Brain pericyte (primary cell): ENCODE measurements at regions not wholly inside any gene's neighbourhood (a gene's known extent, or its start where the extent isn't known, plus 50 kb on each side); places are given as distances from the start of the nearest gene placed in this dataset.
"Not testable (repeated sequence)": the region's sequence is repeated elsewhere in the genome, so short reads cannot be mapped to it uniquely, and the experiment has no call there.

Experiments
- DNase-seq: peaks from one replicate; pipeline ENCODE4 v3.0.0-alpha.2; 2012; ENCODE audit warnings: low read depth, low spot score

DNA sequence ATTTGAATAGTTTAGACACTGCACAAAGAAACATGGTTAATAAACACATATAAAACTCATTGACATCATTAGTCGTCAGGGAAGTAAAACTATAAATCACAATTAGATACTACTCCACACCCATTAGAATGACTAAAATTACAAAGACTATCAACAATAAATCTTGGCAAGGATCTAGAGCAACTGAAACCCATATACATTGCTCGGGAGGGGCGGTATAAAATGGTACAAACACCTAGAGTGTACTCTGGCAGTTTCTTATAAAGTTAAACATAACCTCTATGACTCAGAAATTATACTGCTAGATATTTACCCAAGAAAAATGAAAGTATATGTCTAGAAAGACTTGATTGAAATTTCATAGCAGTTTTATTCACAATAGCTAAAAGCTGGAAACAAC lies 434.2 kb downstream of the RWDD3 start:
- no peak for DNase-seq

DNA sequence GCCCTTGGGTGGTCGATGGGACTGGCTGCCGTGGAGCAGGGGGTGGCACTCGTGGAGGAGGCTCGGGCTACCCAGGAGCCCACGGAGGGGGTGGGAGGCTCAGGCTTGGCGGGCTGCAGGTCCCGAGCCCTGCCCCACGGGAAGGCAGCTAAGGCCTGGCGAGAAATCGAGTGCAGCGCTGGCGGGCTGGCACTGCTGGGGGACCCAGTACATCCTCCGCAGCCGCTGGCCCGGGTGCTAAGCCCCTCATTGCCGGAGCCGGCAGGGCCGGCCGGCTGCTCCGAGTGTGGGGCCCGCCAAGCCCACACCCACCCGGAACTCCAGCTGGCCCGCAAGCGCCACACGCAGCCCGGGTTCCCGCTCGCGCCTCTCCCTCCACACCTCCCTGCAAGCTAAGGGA lies 435.6 kb downstream of the RWDD3 start:
- not testable (repeated sequence) for DNase-seq

DNA sequence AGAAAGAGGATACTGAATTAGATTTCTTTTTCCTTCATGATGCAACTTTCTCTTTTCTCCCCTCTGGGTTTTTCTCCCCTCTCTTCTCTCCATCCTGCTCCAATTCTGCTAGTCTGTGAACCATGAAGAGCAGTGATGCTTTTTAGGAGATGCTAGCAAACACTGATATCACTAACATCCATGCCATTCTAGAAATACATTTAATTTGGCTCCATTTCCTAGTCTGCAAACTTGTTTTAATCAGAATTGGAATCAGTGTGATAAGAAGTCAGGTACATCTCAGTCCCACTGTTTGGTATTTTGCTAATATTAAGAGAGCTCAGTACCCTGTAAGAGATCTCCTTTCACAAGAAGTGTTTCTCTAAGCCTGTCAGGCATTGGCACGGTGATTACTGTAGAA lies 437.1 kb downstream of the RWDD3 start:
- DNase-seq, result no peak

DNA sequence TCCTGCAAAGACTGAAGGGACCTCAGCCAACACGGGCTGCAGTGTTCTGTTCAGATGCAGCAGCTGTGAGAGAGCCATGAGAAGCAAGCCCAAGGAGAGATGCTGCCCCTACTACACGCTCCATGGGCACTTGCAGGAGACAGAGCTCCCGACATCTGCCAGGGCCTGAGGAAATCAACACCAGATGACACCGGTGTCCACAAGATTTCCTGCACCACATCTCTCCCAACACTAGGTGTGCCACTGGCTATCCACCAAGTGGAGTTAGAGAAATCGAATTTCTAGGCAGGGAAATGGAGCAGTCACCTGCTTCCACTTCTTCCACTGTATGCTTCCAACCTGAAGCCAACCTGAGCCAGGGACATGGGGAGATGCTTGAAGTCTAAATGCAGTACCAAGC lies 445.3 kb downstream of the RWDD3 start:
- no peak for DNase-seq

DNA sequence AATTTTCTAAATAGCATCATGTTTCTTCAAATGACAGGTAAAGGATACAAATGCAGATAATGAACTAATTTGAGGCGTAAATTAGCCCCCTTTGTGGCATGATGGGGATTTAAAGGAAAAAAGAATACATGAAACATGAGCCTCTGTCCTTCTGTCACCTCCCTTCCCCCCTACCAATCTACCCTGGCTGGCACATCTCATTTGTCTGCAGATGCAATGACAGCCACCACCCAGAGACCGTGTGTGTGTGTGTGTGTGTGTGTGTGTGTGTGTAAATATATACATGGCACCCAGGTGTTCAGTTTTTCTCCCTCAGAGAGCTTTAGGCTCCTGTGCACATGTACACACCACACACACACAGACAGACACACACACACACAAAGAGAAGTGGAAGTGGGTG lies 451.1 kb downstream of the RWDD3 start:
- DNase-seq, result no peak

DNA sequence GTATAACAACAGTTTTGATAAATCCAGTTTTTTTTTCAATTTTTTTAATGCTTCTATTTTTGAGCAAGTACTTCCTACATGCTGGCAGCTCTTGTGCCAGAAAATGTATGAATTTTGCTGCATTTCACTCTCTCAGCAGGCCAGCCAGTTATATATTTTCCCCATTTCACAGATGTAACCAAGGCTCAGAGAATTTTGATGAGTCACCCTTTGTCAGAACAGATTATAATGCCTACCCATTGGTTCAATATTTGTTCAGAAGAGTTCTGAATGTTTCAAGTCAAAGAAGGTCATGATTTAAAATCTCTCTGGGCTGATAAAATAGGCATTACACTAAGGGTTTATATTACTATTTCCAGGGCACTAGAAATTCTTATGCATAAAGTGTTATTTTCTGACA lies 452.2 kb downstream of the RWDD3 start:
- DNase-seq, result no peak

DNA sequence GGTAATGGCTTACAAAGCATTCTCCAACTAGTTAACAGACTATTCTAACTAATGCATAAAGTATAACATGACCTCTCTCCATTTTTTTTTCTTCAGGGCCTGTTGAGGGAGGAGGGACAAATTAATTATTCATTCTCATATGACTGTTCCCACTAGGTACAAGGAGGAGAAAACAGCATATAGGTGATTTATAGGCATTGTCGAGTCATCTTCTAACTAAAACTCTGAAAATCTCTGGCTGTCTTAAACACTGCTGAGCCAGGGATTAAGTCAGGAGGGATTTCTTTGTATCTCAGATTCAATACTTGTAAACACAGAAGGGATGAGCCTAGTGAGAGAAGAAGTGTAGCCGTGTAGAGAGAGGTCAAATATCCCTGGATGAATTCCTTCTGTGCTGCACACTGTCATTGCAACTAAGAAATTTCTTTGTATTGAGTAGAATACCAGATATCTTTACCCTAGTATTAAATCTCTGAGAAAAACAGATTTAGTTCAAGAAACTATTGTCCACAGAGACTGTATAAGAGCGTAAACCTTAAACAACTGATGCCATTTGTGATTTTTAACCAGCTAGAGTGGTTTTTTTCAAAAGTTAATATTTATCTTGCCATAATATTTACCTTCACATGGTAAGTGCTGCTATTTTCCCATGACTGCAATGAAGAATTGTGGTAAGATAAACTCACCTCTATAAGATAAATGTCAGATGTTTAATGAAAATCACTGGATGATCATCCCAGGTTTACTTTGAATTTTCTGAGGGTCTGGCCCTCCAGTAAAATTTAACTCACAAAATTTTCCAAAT lies 465.3 kb downstream of the RWDD3 start:
- no peak for DNase-seq

DNA sequence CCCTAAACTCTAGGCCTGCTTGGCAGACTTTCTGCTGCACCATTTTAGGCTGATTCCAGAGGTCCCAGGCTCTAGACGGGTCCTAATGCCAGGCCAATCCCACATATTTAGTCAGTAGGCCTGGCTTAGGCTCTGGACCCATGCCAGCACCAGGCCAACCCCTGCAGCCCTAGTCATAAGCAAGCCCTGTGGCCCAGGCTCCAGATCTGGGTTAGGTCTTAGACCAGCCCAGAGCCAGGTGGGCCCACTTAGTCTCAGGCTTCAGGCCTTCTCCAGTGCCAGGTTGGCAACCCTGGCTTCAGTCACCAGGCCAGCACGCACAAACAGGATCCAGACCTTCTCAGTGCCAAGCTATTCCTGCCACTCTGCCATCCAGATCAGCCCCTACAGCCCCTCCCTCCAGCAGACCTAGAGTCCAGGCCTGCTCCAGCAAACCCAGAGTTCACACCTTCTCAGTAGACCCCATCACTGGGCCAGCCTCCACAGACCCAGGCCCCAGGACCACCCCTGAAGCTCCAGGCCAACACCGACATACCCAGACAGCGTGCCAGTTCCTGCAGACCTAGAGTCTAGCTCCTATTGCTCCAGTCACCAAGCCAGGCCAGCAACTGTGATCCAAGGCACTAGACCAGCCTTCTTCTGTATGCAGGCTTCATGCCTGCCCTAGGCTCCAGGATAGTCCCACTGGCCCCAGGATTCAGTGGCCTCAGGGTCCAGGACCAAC lies 467.6 kb downstream of the RWDD3 start:
- DNase-seq, result no peak

DNA sequence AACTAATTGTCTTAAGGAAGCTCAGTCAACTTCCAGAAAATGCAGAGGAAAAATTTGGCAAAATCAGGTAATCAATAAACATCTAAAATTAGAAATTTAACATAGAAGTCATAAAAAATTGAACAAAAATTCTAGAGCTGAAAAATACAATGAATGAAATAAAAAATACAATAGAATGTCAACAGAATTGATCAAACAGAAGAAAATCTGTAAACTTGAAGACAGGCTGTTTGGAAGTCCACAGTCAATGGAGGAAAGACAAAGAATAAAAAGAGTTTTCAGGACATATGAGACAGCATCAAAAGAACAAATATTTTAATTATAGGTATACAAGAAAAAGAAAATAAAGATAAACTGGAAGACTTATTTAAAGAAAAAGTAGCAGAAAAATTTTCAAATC lies 469.0 kb downstream of the RWDD3 start:
- DNase-seq, result no peak

DNA sequence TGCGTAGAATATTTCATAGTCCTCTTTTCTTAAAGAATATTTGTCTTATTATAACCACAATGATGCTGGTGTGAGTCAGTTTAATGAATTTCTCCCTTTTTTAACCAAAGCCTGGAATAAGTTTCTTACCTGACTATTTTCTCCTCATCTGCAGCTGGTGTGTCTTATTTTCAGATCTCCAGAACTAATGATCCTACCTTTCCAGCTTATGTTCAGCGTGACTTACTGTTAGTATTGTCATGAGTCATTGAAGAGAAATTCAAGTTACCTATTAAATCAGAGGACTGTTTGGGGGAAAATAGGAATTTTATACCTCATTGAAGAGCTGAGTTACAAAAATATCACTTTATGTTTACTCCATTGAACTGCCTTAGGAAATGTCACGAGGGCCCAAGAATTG lies 482.1 kb downstream of the RWDD3 start:
- DNase-seq, result no peak

DNA sequence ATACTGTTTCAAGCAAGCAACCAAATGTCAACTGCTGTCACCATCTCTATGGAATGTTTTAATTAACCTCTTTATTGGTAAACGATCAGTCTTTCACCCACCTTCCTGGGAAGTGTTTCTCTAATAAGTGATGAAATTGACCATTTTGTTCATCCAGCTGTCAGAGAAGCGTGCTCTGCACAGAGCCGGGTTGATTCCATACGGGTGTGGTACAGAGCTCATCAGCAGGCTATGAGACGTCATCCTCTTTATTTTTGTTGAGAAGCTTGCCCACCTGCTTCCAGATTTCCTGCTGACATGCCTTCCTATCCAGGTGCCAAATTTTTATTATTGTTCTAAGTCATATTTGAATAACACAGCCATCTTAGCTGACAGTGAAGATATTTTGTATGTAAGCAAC lies 482.5 kb downstream of the RWDD3 start:
- DNase-seq, result no peak

DNA sequence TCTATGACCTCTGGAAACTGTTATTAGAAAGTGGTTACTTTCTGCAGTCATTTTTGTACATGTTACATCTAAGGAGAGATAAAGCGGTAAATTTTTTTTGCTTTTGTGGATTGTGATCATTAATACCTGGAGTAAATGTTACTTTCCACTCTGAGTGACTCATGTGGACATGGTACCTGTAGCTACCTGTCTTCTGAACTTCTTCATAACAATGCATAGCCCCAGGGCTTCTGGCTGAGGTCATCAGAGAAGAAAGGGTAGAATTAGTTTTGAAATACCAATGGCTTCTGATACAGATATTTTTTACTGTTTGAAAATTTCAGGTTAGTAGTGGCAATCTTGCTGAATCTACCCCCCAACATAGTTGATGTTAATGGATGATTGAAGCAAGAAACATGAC lies 489.3 kb downstream of the RWDD3 start:
- DNase-seq, result no peak

DNA sequence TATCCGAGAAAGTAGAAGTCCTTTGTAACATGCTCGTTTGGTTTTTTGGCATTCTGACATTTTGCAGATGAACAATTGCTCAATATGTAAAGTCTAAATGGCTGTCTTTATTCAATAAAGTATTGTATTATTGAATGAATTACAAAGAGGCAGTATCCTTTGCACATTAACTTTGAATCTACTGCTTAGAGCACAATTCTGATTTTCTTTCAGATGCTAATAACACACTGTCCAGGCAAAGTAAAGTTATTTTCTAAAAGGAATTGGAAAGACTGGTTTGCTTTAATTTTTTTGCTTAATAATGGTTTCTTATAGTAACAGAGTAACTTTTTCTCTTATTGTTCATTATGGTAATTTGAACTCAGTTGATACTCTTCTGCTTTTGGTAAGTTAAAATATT lies 494.8 kb downstream of the RWDD3 start:
- no peak for DNase-seq

DNA sequence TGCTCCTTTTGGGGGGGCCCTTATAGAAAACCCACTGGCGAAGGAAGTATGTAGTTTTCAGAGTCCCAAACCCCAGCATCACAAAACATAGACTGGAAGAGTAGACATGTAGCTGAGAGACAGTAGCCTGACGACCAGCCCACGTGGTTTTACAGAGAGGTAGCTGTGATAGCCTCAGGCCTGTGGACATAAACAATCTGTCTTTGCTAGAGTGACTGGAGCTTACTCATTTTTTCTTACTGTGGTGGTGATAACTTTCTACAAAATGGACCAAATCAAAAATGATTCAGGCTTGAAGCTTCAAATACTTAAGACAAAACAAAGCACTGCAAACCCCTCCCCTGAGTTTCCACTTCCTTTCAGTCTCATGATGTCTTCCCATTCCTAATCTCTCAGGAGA lies 497.0 kb downstream of the RWDD3 start:
- DNase-seq, result no peak

DNA sequence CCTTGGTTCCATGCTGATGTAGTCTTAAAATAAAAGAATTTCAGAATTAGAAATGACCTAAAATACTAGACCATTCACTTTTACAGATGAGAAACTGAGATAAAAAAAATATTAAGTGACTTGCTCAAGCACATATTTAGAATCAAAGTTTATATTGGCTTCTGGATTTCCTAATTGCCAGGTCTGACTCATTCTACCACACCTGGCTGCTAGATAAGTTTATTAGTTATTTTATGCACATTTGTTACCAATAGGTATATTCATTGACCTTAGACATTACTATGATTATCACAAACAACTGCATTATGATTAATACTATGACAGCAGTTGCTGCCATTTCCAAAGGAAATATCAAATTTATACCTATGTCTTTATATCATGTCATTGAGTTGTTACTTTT lies 497.5 kb downstream of the RWDD3 start:
- DNase-seq, result no peak

DNA sequence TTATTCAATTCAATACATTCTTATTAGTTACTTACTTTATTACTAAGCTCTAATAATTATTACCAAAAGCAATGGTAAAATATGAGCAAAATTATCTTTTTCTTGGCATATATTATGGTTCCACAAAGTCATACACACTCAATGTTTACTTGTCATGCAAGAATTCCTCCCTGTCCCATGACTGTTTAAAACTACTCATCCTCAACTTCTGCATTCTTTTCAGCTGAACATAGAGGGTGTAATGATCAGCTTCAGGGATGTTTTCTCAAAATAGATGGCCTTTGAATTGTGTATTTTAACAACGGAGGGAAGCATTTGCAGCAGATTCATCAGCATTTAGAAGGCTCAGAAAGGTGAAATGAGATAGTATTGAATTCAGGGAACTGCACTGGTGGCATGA lies 499.0 kb downstream of the RWDD3 start:
- no peak for DNase-seq

DNA sequence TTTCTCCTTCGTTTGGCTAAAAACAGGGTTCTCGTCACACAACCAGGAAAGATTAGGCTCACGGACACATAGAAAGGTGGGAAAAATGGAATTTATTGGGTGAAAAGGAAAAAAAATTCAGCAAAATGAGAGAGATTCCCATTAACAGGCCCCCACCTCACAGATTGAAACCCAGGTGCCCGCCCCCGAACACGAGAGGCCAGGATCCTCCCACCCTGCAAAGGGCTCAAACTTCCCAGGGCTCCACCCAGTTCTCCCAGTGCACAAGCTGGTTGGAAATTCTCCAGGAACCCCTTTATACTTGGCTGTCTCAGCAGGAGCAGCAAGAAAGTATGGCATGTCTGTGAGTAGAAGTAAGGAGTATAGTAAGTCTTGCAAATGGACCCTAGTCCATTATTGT lies 499.7 kb downstream of the RWDD3 start:
- DNase-seq, result no peak

DNA sequence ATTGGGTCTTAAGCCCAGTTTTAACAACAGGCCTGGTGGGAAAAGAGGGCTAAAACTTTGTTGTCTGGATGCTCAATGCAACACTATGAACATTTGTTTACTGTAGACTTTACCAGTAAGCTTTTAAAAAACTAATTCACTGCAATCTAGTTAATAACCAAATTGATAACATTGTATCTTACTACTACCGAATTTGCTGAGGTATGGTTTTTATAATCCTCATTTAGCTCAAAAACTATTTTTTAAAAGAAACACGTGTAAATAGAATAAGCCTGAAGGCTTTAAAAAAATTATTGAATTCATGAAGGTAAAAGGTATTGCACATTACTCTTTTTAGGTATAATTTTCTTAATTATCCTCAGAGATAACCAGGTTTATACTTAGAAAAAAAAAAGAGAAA lies 500.6 kb downstream of the RWDD3 start:
- DNase-seq, result no peak

DNA sequence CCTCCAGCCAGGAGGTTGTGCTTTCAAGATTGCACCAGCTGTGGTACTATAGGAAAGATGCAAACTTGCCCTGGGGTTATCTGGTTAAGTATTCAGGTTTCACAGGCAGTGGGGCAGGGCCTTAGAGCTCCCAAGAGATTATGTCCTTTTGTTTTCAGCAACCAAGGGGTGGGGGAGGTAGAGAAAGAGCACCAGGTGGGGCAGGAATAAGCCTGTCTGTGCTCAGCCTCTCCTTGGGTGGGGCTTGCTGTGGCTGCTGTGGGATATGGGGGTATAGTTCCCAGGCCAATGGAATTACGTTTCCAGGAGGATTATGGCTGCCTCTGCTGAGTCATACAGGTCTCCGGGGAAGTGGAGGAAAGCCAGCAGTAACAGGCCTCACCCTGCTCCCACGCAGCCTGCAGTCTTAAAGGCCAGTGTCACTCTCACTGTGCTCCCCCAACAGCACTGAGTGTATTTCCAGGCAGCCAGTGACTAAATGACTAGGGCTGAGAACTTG lies 508.6 kb downstream of the RWDD3 start:
- DNase-seq, result no peak

DNA sequence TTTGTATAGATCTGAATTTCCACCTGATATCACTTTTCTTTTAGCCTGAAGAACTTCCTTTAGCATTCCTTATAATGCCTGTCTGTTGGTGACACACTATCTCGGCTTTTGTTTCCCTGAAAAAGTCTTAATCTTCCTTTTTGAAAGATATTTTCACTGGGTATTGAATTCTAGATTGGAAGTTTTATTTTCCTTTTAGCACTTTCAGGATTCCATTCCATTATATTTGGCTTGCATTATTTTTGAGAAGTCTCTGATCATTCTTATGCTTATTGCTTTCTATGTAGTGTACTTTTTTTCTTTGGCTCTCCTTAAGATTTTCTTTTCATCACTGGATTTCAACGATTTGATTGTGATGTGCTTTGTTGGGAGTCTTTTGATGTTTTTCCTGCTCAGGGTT lies 510.7 kb downstream of the RWDD3 start:
- DNase-seq, result no peak

DNA sequence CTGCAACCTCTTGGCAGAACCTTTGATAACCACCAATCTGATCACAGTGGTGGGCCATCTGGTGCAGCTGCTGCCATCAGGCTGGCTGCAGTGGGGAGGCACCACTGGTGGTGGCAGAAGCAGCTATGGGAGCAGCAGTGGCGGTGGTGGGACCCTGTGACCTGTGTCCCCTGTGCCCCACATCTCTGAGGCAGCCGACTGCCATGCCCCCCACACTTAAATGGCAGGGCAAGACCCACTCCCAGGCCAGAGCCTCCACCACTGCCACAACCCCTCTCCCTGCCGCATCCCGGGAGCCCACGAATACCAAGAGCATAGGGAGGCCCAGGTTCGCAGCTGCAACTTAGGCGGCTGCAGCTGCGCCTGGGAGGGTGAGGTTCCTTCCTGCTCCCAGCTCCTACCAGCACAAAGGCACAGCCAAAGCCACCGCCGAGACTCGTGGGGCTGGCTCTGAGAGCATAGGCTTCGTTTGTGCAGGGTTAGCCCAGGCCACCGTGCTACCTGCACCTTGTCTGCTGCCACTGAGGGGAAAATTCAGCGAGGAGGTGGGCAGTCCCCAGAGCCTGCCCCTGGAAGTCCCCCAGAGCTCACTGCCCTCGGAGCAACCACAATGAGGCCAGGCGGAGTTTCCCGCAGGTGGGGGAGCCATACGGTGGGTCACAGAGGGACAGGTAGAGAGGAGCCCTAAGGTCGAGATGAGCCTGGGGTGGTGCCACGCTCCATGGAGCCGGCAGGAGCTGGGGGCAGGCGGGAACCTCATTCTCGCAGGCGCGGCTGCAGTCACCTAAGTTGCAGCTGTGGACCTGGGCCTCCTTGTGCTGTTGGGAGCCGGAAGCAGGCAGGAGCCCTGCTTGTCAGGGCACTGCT lies 518.7 kb downstream of the RWDD3 start:
- DNase-seq, result no peak

DNA sequence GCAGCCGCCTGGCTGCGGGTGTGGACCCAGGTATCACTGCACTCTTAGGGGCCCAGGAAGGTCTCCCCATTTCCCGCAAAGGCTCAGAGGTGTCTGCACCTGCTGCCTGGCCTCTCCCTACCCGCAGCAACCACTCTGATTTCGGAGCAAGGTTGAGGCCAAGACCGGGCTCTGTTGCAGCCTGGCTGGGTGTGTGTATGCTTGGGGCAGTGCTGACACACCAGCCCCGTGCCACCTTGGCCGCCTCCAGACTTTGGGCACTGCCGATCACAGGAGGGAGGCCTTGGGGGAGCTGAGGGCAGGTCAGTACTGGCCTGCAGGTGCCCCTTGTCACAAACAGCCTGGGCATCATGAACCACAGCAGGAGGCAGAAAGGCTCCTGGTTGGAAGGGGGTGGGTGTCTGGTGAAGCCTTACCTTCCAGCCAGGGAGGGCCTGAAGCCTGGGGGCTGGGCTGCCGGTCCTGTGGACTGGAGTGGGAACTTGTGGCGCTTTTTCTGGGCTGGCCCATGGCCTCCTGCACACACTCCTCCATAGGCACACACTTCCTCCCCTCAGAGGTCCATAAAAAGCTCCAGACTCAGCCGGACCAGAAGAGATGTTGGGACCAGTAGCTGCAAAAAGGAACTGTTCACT lies 519.5 kb downstream of the RWDD3 start:
- DNase-seq, result no peak
